Loucy (cell line): ENCODE measurements at regions not wholly inside any gene's neighbourhood (a gene's known extent, or its start where the extent isn't known, plus 50 kb on each side); places are given as distances from the start of the nearest gene placed in this dataset.

ENCODE experiments used
- H2AFZ ChIP-seq: fragments of 200-600 bp; sonication (generic); 2 replicates; pipeline ENCODE4 v1.6.0; 2016; ENCODE audit warnings: antibody characterized with exemption, mild to moderate bottlenecking, low read length, moderate library complexity
- H3F3A ChIP-seq: fragments of 200-600 bp; 2 replicates; pipeline ENCODE4 v1.6.0; 2016; ENCODE audit warnings: antibody characterized with exemption, low read depth, mild to moderate bottlenecking
- H3K27me3 ChIP-seq: fragments of 200-600 bp; sonication (generic); 2 replicates; pipeline ENCODE4 v1.6.1; 2014; ENCODE audit warnings: low read length, mild to moderate bottlenecking; ENCODE audit not compliant: insufficient read depth, poor library complexity, severe bottlenecking
- H3K36me3 ChIP-seq: fragments of 200-600 bp; sonication (generic); 2 replicates; pipeline ENCODE4 v1.6.1; 2016; ENCODE audit warnings: low read length; ENCODE audit not compliant: insufficient read depth
- H3K4me1 ChIP-seq: fragments of 200-600 bp; sonication (generic); 2 replicates; pipeline ENCODE4 v1.5.1; 2014; ENCODE audit warnings: low read length, mild to moderate bottlenecking; ENCODE audit not compliant: insufficient read depth, poor library complexity, severe bottlenecking
- H3K4me2 ChIP-seq: fragments of 200-600 bp; sonication (generic); 2 replicates; pipeline ENCODE4 v1.6.0; 2014; ENCODE audit warnings: antibody characterized with exemption, low read length, low read depth, mild to moderate bottlenecking; ENCODE audit not compliant: poor library complexity, severe bottlenecking
- H3K4me3 ChIP-seq: fragments of 200-600 bp; sonication (generic); 2 replicates; pipeline ENCODE4 v1.5.1; 2014; ENCODE audit warnings: low read length, mild to moderate bottlenecking, mixed read lengths; ENCODE audit not compliant: poor library complexity, severe bottlenecking
- H3K79me2 ChIP-seq: fragments of 200-600 bp; sonication (generic); 2 replicates; pipeline ENCODE4 v1.6.1; 2014; ENCODE audit warnings: low read length; ENCODE audit not compliant: insufficient read depth
- H3K9ac ChIP-seq: fragments of 200-600 bp; sonication (generic); 2 replicates; pipeline ENCODE4 v1.6.0; 2014; ENCODE audit warnings: mild to moderate bottlenecking, low read depth, low read length, moderate library complexity; ENCODE audit not compliant: poor library complexity, severe bottlenecking
- H3K9me2 ChIP-seq: fragments of 200-600 bp; sonication (generic); replicated peaks from 2 replicates; pipeline ENCODE4 v1.6.1; 2016; ENCODE audit warnings: low read depth, low read length, mixed read lengths
- H3K9me3 ChIP-seq: fragments of 200-600 bp; sonication (generic); 2 replicates; pipeline ENCODE4 v1.6.1; 2014; ENCODE audit warnings: mild to moderate bottlenecking, antibody characterized with exemption, low read length, low read depth; ENCODE audit not compliant: insufficient read depth
- H4K20me1 ChIP-seq: fragments of 200-600 bp; sonication (generic); 2 replicates; pipeline ENCODE4 v1.6.0; 2014; ENCODE audit warnings: antibody characterized with exemption, low read length, mild to moderate bottlenecking; ENCODE audit not compliant: insufficient read depth, poor library complexity, severe bottlenecking
- EZH2phosphoT487 ChIP-seq: fragments of 200-600 bp; IDR thresholded peaks from 2 replicates; pipeline ENCODE4 v1.6.1; 2018; ENCODE audit warnings: antibody characterized with exemption, mild to moderate bottlenecking, moderate library complexity, borderline replicate concordance
- TF ChIP-seq, protein P1 (sequence below): fragments of 200-600 bp; sonication (generic); conservative IDR thresholded peaks from 2 replicates; pipeline ENCODE4 v1.5.1; 2014; ENCODE audit warnings: mild to moderate bottlenecking, antibody characterized with exemption, low read length

DNA sequence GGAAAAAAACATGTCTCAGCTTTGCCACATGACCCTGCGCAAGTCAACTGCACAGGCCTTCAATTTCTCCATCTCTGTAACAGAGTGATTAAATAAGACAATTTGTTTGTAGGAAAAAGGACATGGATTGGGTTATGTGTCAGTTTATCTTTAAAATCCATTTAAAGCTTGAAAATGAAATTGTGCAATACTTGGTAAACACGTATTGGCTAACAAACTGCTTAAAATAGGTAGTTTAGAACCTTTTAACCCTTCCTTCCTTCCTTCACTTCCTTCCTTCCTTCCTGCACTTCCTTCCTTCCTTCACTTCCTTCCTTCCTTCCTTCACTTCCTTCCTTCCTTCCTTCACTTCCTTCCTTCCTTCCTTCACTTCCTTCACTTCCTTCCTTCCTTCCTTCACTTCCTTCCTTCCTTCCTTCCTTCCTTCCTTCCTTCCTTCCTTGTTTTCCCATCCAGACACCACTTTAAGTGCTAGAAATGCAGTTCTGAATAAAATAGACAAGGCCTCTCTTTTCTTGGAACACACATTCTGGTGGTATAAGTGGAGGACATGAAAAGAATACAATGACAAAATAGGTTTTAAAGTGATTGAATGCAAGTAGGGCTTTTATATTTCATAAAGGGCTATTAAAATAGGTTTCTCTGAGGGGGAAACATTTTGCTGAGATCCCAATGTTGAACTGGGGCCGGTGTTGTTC is 130.2 kb upstream of the TP63 start:
- peaks cover 26% of the 10 kb centered on the region for H3K4me1 ChIP-seq
- H3K4me2 ChIP-seq: no peak overlapping the region
- H3K9ac ChIP-seq: no peak overlapping the region
- no peaks in the 10 kb centered on the region for H3F3A ChIP-seq
- H3K79me2 ChIP-seq: no peaks in the 10 kb centered on the region
- H2AFZ ChIP-seq: no peak overlapping the region
- no peaks in the 10 kb centered on the region for H3K9me2 ChIP-seq
- H4K20me1 ChIP-seq: no peaks in the 10 kb centered on the region
- TF ChIP-seq, protein P1, sequence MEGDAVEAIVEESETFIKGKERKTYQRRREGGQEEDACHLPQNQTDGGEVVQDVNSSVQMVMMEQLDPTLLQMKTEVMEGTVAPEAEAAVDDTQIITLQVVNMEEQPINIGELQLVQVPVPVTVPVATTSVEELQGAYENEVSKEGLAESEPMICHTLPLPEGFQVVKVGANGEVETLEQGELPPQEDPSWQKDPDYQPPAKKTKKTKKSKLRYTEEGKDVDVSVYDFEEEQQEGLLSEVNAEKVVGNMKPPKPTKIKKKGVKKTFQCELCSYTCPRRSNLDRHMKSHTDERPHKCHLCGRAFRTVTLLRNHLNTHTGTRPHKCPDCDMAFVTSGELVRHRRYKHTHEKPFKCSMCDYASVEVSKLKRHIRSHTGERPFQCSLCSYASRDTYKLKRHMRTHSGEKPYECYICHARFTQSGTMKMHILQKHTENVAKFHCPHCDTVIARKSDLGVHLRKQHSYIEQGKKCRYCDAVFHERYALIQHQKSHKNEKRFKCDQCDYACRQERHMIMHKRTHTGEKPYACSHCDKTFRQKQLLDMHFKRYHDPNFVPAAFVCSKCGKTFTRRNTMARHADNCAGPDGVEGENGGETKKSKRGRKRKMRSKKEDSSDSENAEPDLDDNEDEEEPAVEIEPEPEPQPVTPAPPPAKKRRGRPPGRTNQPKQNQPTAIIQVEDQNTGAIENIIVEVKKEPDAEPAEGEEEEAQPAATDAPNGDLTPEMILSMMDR: no peak
- TF ChIP-seq EZH2phosphoT487: no peak
- no peaks in the 10 kb centered on the region for H3K27me3 ChIP-seq
- H3K4me3 ChIP-seq: no peak overlapping the region
- no peaks in the 10 kb centered on the region for H3K36me3 ChIP-seq
- no peaks in the 10 kb centered on the region for H3K9me3 ChIP-seq

DNA sequence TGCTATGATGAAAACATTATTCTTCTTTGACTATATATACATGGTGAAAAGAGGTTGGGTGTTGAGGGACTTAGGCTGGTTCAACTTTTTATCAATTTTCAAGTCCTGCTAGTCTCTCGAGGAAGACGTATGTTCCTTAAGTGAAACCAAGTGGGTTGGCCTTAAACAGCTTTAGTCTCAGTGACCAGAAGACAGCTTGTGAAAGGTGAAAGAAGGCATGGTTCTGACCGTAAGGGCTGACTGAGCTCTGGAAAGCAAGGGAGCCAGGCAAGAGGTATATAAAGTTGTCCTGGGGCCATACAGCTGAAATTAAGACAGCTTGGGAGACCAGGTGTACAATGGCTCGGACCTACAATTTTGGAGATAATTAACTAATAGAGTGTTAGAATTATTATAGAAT is 128.9 kb upstream of the TP63 start:
- H3K9me3 ChIP-seq: no peaks in the 10 kb centered on the region
- no peaks in the 10 kb centered on the region for H3K9me2 ChIP-seq
- no peaks in the 10 kb centered on the region for H4K20me1 ChIP-seq
- H3K4me3 ChIP-seq: no peak overlapping the region
- H3K27me3 ChIP-seq: no peaks in the 10 kb centered on the region
- no peaks in the 10 kb centered on the region for H3F3A ChIP-seq
- no peak overlapping the region for H2AFZ ChIP-seq
- no peaks in the 10 kb centered on the region for H3K79me2 ChIP-seq
- no peak for TF ChIP-seq EZH2phosphoT487
- TF ChIP-seq, protein P1: no peak
- no peak overlapping the region for H3K9ac ChIP-seq
- H3K4me2 ChIP-seq: no peak overlapping the region
- no peaks in the 10 kb centered on the region for H3K36me3 ChIP-seq
- H3K4me1 ChIP-seq: peaks cover 26% of the 10 kb centered on the region

DNA sequence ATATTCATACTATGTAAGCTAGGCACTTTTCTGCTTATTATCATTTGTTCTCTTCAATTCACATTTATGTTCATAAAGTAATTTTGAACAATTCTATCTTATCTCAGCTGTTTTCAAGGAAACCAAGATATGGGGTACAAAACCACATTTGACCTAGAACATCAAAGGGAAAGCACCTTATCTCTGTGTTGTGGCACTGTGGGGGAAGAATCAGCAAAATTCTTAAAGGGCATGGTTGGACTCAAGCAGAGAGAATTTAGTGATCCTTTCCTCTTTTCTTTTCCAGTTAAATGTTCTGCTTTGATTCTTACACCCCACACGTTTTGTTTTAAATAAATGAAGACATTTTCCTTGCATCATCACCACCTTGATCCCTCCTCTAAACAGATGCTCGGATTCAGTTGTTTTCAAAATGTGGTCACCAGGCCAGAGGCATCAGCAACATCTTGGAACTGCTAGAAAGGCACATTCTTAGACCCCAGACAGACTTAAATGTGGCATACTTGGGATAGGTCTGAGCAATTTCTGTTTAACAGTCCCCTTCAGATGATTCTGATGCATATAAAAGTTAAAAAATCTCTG is 128.4 kb upstream of the TP63 start:
- Histone ChIP-seq H3F3A (no peaks in the 10 kb centered on the region), H3K36me3 (no peaks in the 10 kb centered on the region), H3K79me2 (no peaks in the 10 kb centered on the region), H4K20me1 (no peaks in the 10 kb centered on the region), H3K9me2 (no peaks in the 10 kb centered on the region), H3K4me2 (peak overlapping the region; percentile 1), H3K9ac (no peak overlapping the region), H3K4me3 (no peak overlapping the region), H3K27me3 (no peaks in the 10 kb centered on the region), H3K9me3 (no peaks in the 10 kb centered on the region), H2AFZ (no peak overlapping the region), H3K4me1 (peaks cover 30% of the 10 kb centered on the region)
- TF ChIP-seq, protein P1: no peak
- TF ChIP-seq EZH2phosphoT487: no peak
